ENCODE measurements at regions not wholly inside any gene's neighbourhood (a gene's known extent, or its start where the extent isn't known, plus 50 kb on each side); places are given as distances from the start of the nearest gene placed in this dataset.
"Not testable (repeated sequence)": the region's sequence is repeated elsewhere in the genome, so short reads cannot be mapped to it uniquely, and the experiment has no call there.

DNA sequence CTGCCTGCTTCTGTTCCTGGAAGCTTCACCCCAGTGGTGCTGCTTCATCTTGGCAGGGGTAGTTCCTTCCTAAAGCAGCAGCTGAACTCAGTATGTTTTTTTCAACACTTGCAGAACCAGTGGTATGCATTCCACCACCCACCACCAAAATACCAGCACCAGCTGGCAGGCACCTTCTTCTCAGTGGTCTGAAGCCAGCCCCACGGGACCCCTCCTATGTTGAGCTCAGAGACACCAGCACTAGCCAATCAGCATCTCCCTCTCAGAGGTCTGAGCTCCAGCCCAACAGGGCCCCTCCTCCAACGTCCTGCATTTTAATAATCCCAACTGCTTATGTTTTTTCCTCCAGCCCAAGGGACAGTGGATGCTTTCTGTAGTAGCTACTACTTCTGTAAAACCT lies 299.6 kb upstream of the CCL2 start:
- no peaks in the 10 kb centered on the region for H3K27me3 ChIP-seq
- no peak overlapping the region for H3K27ac ChIP-seq
- H3K4me3 ChIP-seq, result no peak overlapping the region
- DNase-seq (ENCODE audit: low spot score in 2 of 2), result no peak
- no peaks in the 10 kb centered on the region for H3K36me3 ChIP-seq
- peaks cover 0 to 11% (median 0%) of the 10 kb centered on the region in 4 donors for H3K9me3 ChIP-seq
- 13 to 23% methylated on average over 2 of the region's 2 CpGs for WGBS, 2 donors
- TF ChIP-seq EP300 (IDR thresholded peaks at IDR 0.05) (no peak), POLR2A (IDR thresholded peaks at IDR 0.05) (no peak)
- TF ChIP-seq, protein P1, sequence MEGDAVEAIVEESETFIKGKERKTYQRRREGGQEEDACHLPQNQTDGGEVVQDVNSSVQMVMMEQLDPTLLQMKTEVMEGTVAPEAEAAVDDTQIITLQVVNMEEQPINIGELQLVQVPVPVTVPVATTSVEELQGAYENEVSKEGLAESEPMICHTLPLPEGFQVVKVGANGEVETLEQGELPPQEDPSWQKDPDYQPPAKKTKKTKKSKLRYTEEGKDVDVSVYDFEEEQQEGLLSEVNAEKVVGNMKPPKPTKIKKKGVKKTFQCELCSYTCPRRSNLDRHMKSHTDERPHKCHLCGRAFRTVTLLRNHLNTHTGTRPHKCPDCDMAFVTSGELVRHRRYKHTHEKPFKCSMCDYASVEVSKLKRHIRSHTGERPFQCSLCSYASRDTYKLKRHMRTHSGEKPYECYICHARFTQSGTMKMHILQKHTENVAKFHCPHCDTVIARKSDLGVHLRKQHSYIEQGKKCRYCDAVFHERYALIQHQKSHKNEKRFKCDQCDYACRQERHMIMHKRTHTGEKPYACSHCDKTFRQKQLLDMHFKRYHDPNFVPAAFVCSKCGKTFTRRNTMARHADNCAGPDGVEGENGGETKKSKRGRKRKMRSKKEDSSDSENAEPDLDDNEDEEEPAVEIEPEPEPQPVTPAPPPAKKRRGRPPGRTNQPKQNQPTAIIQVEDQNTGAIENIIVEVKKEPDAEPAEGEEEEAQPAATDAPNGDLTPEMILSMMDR (IDR thresholded peaks at IDR 0.05), result no peak
- no peaks in the 10 kb centered on the region for H3K4me1 ChIP-seq

DNA sequence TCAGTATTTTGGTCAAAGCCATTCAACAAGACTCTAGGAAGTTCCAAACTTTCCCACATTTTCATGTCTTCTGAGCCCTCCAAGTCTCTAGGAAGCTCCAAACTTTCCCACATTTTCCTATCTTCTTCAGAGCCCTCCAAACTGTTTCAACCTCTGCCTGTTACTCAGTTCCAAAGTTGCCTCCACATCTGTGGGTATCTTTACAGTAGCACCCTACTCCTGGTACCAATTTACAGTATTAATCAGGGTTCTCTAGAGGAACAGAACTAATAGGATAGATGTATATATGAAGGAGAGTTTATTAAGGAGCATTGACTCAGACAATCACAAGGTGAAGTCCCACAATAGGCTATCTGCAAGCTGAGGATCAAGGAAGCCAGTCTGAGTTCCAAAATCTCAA lies 296.0 kb upstream of the CCL2 start:
- not testable (repeated sequence) for H3K4me3 ChIP-seq; DNase-seq (ENCODE audit: low spot score in 2 of 2); H3K36me3 ChIP-seq; H3K27ac ChIP-seq; H3K27me3 ChIP-seq; H3K4me1 ChIP-seq
- peaks cover 0 to 11% (median 0%) of the 10 kb centered on the region in 4 donors for H3K9me3 ChIP-seq

GRCh38 chr17:33962857-33963655 lies 292.0 kb upstream of the CCL2 start:
- no peak for DNase-seq (ENCODE audit: low spot score in 2 of 2)
- H3K4me1 ChIP-seq, result no peaks in the 10 kb centered on the region
- TF ChIP-seq, protein P1 (IDR thresholded peaks at IDR 0.05), result no peak
- peaks cover 0 to 10% (median 0%) of the 10 kb centered on the region in 4 donors for H3K9me3 ChIP-seq
- WGBS, 2 donors, result 75 to 82% methylated on average over 7 of the region's 7 CpGs
- no peak overlapping the region for H3K4me3 ChIP-seq
- H3K27ac ChIP-seq, result no peak overlapping the region
- no peaks in the 10 kb centered on the region for H3K36me3 ChIP-seq
- no peaks in the 10 kb centered on the region for H3K27me3 ChIP-seq

DNA sequence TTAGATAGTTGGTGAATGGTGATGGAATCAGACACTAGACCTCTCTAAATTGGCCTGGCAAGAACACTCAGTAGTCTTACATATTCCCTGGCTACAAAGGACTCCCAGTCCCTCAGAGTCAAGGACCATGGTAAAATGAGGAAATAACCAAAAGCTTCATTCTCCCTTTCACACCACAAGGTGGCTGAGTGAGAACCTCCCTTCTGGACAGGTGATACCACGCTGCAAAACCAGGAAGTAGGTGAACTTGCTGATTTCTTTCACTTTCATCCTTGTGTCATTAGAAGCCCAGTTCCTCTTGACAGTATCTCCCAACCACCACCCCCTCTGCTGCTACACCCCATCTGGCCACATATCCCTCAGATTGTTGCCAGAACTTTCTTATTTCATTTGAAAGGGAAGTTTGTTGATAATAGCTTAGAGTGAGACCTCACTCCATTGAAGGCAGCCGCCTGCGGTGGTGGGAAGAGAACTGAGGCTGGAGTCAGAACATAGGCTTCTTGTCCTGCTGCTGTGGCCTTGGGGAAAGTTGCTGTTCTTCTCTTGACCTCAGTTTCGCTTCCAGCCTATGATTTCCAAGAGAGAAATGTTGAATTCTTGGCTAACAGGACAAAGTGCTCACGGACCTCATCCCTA lies 290.6 kb upstream of the CCL2 start:
- no peak for TF ChIP-seq EP300 (IDR thresholded peaks at IDR 0.05)
- TF ChIP-seq, protein P1 (IDR thresholded peaks at IDR 0.05), result no peak
- TF ChIP-seq POLR2A (IDR thresholded peaks at IDR 0.05), result no peak

GRCh38 chr17:33966410-33967059 lies 288.6 kb upstream of the CCL2 start:
- no peak overlapping the region for H3K4me3 ChIP-seq
- no peaks in the 10 kb centered on the region for H3K4me1 ChIP-seq
- H3K9me3 ChIP-seq, result no peaks in the 10 kb centered on the region
- no peak overlapping the region for H3K27ac ChIP-seq
- TF ChIP-seq EP300 (IDR thresholded peaks at IDR 0.05) (no peak), POLR2A (IDR thresholded peaks at IDR 0.05) (no peak)
- TF ChIP-seq, protein P1 (IDR thresholded peaks at IDR 0.05), result no peak
- no peak for DNase-seq (ENCODE audit: low spot score in 2 of 2)
- H3K36me3 ChIP-seq, result no peaks in the 10 kb centered on the region
- WGBS, 2 donors, result 86 to 88% methylated on average over 9 of the region's 9 CpGs
- no peaks in the 10 kb centered on the region for H3K27me3 ChIP-seq

More for the DNA sequence above, 290.6 kb upstream of the CCL2 start:
- WGBS, 2 donors, result 50 to 52% methylated on average over 5 of the region's 5 CpGs
- DNase-seq (ENCODE audit: low spot score in 2 of 2), result no peak
- Histone ChIP-seq H3K27me3 (no peaks in the 10 kb centered on the region), H3K27ac (no peak overlapping the region), H3K4me3 (no peak overlapping the region), H3K4me1 (no peaks in the 10 kb centered on the region), H3K9me3 (no peaks in the 10 kb centered on the region), H3K36me3 (no peaks in the 10 kb centered on the region)
